DOHH2 (cell line): ENCODE measurements at regions not wholly inside any gene's neighbourhood (a gene's known extent, or its start where the extent isn't known, plus 50 kb on each side); places are given as distances from the start of the nearest gene placed in this dataset.
"Not testable (repeated sequence)": the region's sequence is repeated elsewhere in the genome, so short reads cannot be mapped to it uniquely, and the experiment has no call there.

ENCODE experiments used
- CTCF ChIP-seq: fragments of 200-600 bp; sonication (generic); IDR thresholded peaks from one replicate; pipeline ENCODE4 v1.5.1; 2014; ENCODE audit warnings: antibody characterized with exemption, mild to moderate bottlenecking, low read depth, low read length; ENCODE audit not compliant: poor library complexity, severe bottlenecking
- EZH2phosphoT487 ChIP-seq: fragments of 200-600 bp; sonication (generic); IDR thresholded peaks from 2 replicates; pipeline ENCODE4 v1.6.1; 2017; ENCODE audit warnings: borderline replicate concordance, mild to moderate bottlenecking, antibody characterized with exemption, low read length, moderate library complexity, mixed read lengths

- not testable (repeated sequence) for TF ChIP-seq CTCF, EZH2phosphoT487
Observed at GRCh38 chrX:63160340-63160739, 190.8 kb downstream of the SPIN4 start.
